ENCODE measurements at regions not wholly inside any gene's neighbourhood (a gene's known extent, or its start where the extent isn't known, plus 50 kb on each side); places are given as distances from the start of the nearest gene placed in this dataset.

DNA sequence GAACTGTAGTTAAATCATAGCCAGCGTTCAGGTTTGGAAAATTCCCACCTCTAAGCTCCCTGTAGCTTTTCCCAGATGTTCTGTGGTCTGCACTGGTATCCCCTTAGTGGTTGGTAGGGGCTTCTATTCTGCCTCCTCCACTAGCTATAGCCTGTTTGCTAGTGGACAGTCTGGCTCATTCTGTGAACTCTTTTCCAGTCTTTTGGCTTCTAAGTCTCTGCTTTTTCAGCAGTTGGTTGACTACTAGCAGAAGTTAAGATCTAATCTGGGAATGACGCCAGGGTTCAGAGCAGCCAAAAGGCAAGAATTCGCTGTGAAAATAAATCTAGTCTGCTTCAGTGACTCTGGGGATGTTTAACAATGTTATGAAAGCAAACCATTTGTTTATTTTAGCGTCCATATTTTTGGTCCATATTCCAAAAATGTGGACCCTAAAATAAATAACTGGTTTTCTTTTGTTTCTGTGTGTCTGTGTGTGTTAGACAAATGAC is 73.7 kb upstream of the WDR72 start:
- TF ChIP-seq, protein P1, sequence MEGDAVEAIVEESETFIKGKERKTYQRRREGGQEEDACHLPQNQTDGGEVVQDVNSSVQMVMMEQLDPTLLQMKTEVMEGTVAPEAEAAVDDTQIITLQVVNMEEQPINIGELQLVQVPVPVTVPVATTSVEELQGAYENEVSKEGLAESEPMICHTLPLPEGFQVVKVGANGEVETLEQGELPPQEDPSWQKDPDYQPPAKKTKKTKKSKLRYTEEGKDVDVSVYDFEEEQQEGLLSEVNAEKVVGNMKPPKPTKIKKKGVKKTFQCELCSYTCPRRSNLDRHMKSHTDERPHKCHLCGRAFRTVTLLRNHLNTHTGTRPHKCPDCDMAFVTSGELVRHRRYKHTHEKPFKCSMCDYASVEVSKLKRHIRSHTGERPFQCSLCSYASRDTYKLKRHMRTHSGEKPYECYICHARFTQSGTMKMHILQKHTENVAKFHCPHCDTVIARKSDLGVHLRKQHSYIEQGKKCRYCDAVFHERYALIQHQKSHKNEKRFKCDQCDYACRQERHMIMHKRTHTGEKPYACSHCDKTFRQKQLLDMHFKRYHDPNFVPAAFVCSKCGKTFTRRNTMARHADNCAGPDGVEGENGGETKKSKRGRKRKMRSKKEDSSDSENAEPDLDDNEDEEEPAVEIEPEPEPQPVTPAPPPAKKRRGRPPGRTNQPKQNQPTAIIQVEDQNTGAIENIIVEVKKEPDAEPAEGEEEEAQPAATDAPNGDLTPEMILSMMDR (IDR thresholded peaks at IDR 0.05): no peak
- TF ChIP-seq POLR2AphosphoS5 (IDR thresholded peaks at IDR 0.05): no peak
